ENCODE measurements at regions not wholly inside any gene's neighbourhood (a gene's known extent, or its start where the extent isn't known, plus 50 kb on each side); places are given as distances from the start of the nearest gene placed in this dataset.

DNA sequence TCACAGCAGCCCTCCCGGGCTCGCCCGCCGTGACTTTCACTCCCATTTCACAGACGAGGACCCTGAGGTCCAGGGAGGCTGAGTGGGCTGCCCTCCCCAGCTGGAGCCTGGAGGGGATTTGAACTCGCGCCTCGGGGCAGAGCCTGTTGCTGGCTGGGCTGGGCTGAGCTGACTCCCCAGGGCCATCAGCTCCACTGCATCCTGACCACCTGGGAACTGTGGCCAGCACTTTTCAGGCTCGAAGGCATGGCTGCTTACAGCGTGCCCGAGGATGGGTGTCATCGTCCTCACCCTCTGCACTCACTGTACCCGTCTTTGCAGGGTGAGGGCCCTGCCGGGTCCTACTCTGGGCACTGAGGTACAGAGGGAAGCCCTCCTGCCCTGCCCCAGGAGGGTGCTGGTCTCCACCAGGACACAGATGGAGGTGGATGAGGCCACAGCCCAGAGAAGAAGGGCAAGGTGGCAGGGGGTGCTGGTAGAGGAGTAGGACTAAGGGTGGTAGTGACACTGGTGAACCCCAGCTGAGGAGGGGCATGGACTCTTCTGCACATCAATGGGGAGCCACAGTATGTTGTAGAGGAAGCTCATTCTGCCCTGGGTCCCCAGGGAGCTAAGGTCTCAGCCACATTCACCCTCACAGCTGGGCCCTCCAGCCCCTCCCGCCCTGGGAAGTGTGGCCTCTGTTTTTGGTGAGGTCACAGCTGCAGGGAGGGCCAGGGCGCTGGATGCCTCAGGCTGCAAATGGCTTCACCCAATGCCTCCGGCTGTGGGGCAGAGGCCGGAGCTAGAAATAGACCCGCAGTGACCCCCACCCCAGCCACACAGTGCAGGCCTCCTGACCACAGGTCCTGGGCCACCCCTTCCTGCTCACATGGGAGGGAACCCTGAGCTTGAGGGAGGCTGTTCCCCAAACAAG lies 365.1 kb upstream of the SFSWAP start:
- no peak for DNase-seq

- no peak for DNase-seq
These were observed 364.1 kb upstream of the SFSWAP start for GRCh38 chr12:131346555-131347344.

- no peak for DNase-seq
These were observed 363.6 kb upstream of the SFSWAP start for GRCh38 chr12:131347345-131347714.

DNA sequence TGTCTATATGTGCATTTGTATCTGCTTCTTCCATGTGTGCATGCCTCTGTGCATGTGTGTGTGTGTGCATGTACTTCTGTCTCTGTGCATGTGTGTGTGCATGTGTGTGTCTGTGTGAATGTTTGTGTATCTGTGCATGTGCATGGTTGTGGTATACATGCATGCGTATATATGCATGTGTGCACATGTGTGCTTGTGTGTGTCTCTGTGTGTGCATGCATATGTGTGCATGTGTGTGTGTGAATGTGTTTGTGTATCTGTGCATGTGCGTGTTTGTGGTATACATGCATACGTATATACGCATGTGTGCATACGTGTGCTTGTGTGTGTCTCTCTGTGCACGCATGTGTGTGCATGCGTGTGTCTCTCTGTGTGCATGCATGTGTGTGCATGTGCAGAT lies 363.2 kb upstream of the SFSWAP start:
- no peak for DNase-seq

- no peak for DNase-seq
These were observed 362.7 kb upstream of the SFSWAP start for GRCh38 chr12:131348231-131348630.

DNA sequence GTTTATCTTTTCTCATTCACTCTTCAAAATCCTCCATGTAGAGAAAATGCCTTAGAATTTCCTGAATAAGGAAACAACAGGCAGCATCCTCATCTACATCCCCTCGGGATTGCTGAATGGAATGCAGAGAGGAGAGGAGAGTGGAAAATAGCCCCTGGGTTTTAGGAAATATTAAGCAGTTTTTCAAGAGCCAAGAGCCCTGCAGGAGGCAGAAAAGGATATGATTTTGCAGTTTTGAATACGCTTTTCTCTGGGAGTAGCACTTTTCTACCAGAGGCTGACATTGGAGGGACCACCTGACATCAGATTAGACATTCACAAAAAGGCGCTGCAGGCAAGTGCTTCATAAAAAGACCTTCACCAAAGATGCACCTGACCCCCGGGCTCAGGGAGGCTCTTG lies 362.2 kb upstream of the SFSWAP start:
- no peak for DNase-seq

- no peak for DNase-seq
These were observed 361.3 kb upstream of the SFSWAP start for GRCh38 chr12:131349397-131350127.

- no peak for DNase-seq
These were observed 360.0 kb upstream of the SFSWAP start for GRCh38 chr12:131350943-131351318.

GRCh38 chr12:131351319-131352028 lies 359.4 kb upstream of the SFSWAP start:
- peak; percentile 38 for DNase-seq

GRCh38 chr12:131352296-131352900 lies 358.5 kb upstream of the SFSWAP start:
- DNase-seq = no peak

DNA sequence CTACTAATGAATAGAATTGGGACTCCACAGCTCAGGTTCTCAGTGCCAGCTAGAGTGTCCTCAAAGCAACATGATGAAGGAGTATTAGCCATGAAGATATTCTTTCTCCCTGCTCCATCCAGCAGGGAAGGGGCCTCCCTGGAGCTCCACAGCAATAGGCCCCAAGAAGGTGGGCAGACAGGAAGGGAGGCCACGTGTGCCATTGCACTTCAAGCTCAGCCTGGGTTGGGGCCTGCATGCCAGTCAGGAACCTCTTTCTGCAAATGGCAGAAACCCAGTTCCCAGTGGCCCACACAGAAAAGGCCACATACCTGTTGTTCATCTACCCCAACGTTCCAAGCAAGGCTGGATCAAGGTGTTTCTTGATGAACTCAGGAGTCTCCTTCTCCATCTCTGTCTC lies 357.5 kb upstream of the SFSWAP start:
- DNase-seq = no peak

DNA sequence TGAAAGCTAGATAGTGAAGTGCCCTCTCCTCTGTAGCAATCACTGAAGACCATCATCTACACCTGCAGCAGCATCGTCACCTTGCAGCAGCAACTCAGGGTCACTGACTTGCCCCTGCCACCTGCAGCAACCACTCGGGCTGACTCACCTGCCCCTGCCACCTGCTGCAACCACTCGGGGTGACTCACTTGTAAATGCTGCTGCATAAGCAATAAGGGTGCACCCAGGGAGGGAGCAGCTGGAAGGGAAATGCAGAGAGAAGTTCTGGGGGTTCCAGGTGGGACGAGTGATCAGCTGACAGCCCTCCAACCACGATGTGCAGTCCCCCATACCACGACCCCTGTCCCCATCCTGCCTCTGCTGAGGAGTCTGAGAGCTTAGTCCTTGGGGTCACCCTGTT lies 357.1 kb upstream of the SFSWAP start:
- no peak for DNase-seq

- no peak for DNase-seq
These were observed 355.3 kb upstream of the SFSWAP start for GRCh38 chr12:131355361-131356245.

- DNase-seq = no peak
These were observed 354.3 kb upstream of the SFSWAP start for GRCh38 chr12:131356485-131357184.

DNA sequence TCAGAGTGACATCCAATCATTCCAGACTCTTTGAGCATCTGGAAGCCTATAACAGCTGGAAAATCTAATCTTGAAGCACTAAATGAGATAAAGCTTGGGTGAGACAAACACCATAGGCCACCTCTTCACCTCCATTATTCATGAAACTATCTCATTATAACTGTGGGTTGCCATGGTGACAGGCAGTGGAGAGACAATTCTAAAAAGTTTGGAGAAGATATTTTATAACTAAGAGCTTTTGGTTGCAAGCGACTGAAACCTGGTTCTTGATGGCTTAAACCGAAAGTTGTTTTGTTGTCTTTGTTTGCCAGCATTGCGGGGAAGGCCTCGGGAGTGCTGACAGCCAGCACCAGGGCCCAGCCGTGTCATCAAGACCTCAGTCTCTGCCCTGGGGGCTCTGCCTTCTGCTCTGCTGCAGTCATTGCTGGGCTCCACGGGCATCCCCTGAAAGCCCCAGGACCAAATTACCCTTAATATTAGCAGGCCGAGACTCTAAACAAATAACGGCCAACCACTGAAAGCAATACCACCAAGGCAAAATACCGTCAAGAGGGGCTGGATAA lies 353.6 kb upstream of the SFSWAP start:
- DNase-seq = no peak

GRCh38 chr12:131357920-131358319 lies 353.0 kb upstream of the SFSWAP start:
- DNase-seq = no peak

GRCh38 chr12:131362291-131363211 lies 348.3 kb upstream of the SFSWAP start:
- no peak for DNase-seq

DNA sequence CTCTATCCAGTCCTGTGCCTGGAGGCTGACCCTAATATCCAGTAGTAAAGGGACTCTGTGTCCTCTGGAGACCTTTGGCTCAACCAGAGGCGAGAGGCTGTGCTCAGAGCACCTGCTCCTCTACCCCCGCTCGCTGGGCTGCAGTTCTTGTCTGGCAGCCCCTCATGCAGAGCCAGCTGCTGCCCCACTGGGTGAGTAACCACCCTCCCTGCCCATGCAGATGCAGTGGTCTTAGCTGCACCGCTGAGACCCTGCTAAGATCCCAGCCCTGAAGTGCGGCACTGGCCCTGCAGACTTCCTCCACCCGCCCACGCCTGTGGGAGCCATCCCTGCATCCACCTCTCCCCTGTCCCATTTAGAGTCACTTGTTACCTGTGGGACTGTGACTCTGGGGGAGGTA lies 347.5 kb upstream of the SFSWAP start:
- DNase-seq = no peak

DNA sequence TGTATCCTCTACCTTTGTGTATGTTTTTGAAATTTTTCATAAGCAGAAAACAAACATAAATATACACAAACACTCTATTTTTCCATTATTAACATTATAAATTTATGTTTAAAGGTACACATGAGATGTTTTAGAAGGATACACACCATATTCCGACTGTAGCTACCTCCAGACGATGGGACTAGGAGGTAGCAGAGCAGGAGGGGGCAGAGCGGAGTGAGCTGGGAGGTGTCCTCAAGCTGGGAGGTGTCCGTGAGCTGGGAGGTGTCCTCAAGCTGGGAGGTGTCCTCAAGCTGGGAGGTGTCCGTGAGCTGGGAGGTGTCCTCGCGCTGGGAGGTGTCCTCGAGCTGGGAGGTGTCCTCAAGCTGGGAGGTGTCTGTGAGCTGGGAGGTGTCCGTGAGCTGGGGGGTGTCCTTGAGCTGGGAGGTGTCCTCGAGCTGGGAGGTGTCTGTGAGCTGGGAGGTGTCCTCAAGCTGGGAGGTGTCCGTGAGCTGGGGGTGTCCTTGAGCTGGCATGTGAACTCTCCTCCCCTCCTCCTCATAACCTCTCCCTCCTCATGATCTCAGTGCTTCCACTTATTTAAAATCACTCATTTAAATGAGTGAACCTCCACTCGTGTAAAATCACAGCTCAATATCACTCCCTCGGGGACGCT lies 346.9 kb upstream of the SFSWAP start:
- no peak for DNase-seq
